ENCODE measurements at regions not wholly inside any gene's neighbourhood (a gene's known extent, or its start where the extent isn't known, plus 50 kb on each side); places are given as distances from the start of the nearest gene placed in this dataset.
"Not testable (repeated sequence)": the region's sequence is repeated elsewhere in the genome, so short reads cannot be mapped to it uniquely, and the experiment has no call there.

DNA sequence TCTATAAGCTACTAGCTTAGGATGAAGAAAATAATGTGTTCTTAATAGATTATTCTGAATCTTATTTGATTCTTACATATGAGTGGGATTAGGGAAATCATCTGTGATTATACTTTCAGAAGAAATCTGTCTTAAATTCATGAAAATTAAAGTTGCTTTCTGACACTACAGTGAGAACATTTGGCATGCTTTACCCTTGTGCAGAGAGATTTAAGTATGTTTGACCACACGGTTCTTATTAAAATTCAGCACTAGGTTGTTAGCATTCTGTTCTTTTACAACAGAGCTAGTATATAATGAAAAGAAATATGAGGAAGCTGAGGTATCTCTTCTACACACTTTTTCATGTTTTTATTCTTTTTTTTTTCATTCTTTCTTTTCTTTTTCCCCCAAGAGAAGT, 2723.9 kb downstream of the PCDH9 start:
- no peaks in the 10 kb centered on the region for H3K4me1 Mint-ChIP-seq
- CTCF ChIA-PET: no interaction called here
- no peaks in the 10 kb centered on the region for H3K36me3 Mint-ChIP-seq
- no peak overlapping the region for H3K4me3 Mint-ChIP-seq
- no peak for DNase-seq
- H3K9me3 Mint-ChIP-seq: peaks cover 9% of the 10 kb centered on the region
- H3K27ac Mint-ChIP-seq: no peak overlapping the region
- no peaks in the 10 kb centered on the region for H3K27me3 Mint-ChIP-seq

DNA sequence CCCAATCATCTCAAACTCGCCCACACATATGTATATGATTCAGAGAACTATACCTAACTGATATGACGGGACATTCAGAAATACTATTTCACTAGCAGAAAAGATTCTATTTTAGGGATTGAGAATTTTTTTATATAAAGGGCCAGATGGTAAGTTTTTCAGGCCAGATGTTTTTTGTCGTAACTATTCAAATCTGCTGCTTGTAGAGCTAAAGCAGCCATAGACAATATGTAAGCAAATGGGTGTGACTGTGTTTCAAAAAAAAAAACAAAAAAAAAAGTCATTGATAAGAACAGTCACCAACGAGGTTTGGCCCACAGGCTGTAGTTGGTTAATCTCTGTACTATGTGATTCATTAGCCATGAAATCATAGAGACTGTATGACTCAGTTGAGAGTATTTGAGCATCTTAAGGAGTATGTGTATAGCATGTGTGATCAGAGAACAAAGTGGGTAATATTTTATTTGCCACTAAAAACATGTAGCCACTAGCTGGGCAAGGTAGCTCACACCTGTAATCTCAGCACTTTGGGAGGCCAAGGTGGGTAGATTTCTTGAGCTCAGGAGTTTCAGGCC, 2724.7 kb downstream of the PCDH9 start:
- Mint-ChIP-seq H3K36me3 (no peaks in the 10 kb centered on the region), H3K27ac (no peak overlapping the region), H3K27me3 (no peaks in the 10 kb centered on the region), H3K4me1 (no peaks in the 10 kb centered on the region), H3K4me3 (no peak overlapping the region), H3K9me3 (peaks cover 9% of the 10 kb centered on the region)
- CTCF ChIA-PET: no interaction called here
- DNase-seq: no peak

DNA sequence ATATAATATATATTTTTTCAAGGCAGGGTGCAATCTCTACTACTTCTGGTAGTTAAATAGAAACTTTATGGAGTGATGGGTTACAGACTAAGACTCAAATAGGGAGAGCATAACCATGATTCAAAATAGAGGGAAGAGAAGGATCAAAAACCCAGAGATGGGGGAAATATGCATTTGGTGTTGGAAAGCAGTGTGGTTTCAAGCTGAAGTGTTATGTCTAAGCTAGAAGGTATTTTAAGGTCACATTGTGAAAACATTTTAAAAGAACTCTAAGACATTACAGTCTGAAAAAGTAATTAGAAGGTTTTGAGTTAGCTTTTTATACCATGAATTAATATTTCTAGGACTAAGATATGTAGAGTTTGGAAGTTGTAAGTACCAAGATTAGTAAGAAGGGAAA, 2741.4 kb downstream of the PCDH9 start:
- DNase-seq: no peak
- Mint-ChIP-seq H3K27ac (no peak overlapping the region), H3K9me3 (peaks cover 4% of the 10 kb centered on the region), H3K4me3 (no peak overlapping the region), H3K4me1 (no peaks in the 10 kb centered on the region), H3K36me3 (no peaks in the 10 kb centered on the region), H3K27me3 (no peaks in the 10 kb centered on the region)
- CTCF ChIA-PET: no interaction called here

DNA sequence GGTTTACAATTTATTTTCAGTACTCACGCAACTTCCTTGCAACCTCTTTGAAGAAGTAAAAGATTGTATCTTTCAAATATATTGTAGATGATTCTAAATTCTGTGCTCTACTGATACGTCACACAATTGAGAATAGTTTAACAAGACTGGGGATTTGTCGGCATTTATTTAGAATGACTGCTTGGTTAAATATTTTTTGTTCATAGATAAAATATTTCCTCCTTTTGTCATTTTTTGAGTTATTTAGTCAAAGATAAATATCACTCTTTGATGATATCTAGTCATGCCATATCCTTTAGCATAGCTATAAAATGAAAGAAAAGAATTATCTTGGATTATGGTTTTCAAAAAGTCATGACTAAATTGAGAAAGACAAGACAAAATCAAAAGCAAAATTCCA, 2747.8 kb downstream of the PCDH9 start:
- no peak overlapping the region for H3K4me3 Mint-ChIP-seq
- H3K27me3 Mint-ChIP-seq: no peaks in the 10 kb centered on the region
- no peak overlapping the region for H3K27ac Mint-ChIP-seq
- DNase-seq: no peak
- H3K4me1 Mint-ChIP-seq: no peaks in the 10 kb centered on the region
- no peaks in the 10 kb centered on the region for H3K36me3 Mint-ChIP-seq
- H3K9me3 Mint-ChIP-seq: peaks cover 5% of the 10 kb centered on the region
- CTCF ChIA-PET: no interaction called here

DNA sequence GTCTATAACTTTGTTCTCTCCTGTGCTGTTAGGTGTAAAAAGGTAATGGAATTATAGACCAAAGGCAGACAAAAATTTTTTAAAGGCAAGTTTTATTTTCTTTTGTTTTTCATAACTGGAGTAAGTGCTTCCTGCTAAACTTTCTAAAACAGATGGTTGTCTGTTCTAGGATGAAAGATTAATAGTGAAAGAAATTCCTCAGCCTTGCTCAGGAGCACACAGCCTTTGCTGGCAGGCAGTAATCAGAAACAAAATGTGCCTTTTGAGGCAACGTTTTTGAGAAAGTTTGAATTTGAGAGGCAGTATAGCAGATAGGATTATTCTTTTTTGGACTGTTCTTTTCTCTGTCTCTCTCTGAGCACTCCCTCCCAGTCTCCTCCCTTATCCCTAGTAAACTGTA, 2749.5 kb downstream of the PCDH9 start:
- DNase-seq: no peak
- H3K4me1 Mint-ChIP-seq: no peaks in the 10 kb centered on the region
- H3K27me3 Mint-ChIP-seq: no peaks in the 10 kb centered on the region
- no peak overlapping the region for H3K4me3 Mint-ChIP-seq
- no peak overlapping the region for H3K27ac Mint-ChIP-seq
- peaks cover 9% of the 10 kb centered on the region for H3K9me3 Mint-ChIP-seq
- CTCF ChIA-PET: no interaction called here
- no peaks in the 10 kb centered on the region for H3K36me3 Mint-ChIP-seq

DNA sequence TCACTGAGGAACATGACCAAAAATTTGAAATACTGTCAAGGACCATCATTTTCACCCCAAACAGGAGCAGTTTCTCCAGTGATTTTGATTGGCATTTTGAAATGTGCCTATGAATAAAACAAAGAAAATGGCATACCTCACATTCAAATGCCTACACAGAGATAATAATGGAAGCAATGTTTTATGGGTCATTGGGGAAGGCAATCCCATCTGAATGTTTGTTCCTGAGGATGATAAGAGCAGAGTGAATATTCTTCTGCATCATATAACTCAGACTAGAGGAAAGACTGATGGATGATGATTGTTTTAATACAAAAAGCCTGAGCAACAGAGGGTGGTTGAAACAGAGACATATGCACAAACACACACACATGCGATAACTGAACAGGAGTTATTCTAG, 2749.9 kb downstream of the PCDH9 start:
- Mint-ChIP-seq H3K4me1 (no peaks in the 10 kb centered on the region), H3K4me3 (no peak overlapping the region), H3K9me3 (peaks cover 9% of the 10 kb centered on the region), H3K36me3 (no peaks in the 10 kb centered on the region), H3K27ac (no peak overlapping the region), H3K27me3 (no peaks in the 10 kb centered on the region)
- CTCF ChIA-PET: no interaction called here
- DNase-seq: no peak

DNA sequence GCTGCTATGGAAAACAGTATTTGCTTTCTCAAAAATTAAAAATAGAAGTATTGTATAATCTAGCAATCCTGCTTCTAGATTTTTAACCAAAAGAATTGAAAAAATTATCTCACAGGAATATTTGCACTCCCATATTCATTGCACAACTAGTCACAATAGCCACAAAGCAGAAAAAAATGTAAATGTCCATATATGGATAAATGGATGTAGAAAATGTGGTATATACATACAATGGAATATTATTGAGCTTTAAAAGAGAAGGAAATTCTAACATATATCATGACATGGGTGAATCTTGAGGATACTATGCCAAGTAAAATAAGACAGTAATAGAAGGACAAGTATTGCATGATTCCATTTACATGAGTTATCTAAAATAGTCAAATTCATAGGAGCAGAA, 2753.0 kb downstream of the PCDH9 start:
- no peaks in the 10 kb centered on the region for H3K27me3 Mint-ChIP-seq
- H3K4me3 Mint-ChIP-seq: no peak overlapping the region
- no peaks in the 10 kb centered on the region for H3K4me1 Mint-ChIP-seq
- H3K27ac Mint-ChIP-seq: no peak overlapping the region
- CTCF ChIA-PET: no interaction called here
- DNase-seq: no peak
- peaks cover 9% of the 10 kb centered on the region for H3K9me3 Mint-ChIP-seq
- no peaks in the 10 kb centered on the region for H3K36me3 Mint-ChIP-seq

DNA sequence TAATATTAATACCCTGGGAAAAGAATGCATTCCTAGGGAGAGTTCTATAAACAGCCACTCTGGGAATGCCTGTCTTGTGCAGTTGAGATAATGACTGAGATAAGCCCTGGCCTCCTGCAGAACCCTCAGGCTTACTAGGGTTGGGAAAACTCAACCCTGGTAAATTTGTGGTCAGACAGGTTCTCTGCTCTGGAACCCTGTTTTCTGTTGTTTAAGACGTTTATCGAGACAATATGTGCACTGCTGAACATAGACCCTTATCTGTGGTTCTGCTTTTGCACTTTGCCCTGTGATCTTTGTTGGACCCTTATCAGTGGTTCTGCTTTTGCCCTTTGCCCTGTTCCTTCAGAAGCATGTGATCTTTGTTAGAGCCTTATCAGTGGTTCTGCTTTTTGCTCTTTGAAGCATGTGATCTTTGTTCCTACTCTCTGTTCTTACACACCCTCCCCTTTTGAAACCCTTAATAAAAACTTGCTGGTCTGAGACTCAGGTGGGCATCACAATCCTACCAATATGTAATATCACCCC, 2754.0 kb downstream of the PCDH9 start:
- H3K27me3 Mint-ChIP-seq, CTCF ChIA-PET: not testable (repeated sequence)

DNA sequence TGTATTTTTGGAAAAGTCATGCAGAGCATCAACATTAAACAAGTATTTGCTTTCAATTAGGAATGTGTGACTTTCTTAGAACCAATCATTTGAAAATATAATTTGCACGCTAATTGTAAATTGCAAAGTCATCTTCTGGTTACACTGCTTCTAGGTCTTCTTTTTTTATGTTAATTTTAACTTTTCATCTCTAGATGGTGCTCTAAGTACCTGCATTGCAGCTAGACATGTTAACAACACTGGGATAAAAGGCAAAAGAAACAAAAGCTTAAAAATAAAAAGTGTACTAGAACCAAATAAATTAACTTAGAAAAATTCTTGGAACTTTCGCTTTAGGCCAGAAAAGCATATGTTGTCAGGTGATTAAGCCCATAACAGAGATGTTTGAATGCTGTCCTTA, 2758.2 kb downstream of the PCDH9 start:
- no peaks in the 10 kb centered on the region for H3K36me3 Mint-ChIP-seq
- H3K4me1 Mint-ChIP-seq: no peaks in the 10 kb centered on the region
- no peak overlapping the region for H3K4me3 Mint-ChIP-seq
- no peak overlapping the region for H3K27ac Mint-ChIP-seq
- peaks cover 4% of the 10 kb centered on the region for H3K9me3 Mint-ChIP-seq
- DNase-seq: no peak
- CTCF ChIA-PET: no interaction called here
- H3K27me3 Mint-ChIP-seq: no peaks in the 10 kb centered on the region

More for the DNA sequence above, 2754.0 kb downstream of the PCDH9 start:
- H3K36me3 Mint-ChIP-seq, H3K27ac Mint-ChIP-seq, H3K4me1 Mint-ChIP-seq, DNase-seq, H3K4me3 Mint-ChIP-seq, H3K9me3 Mint-ChIP-seq: not testable (repeated sequence)

DNA sequence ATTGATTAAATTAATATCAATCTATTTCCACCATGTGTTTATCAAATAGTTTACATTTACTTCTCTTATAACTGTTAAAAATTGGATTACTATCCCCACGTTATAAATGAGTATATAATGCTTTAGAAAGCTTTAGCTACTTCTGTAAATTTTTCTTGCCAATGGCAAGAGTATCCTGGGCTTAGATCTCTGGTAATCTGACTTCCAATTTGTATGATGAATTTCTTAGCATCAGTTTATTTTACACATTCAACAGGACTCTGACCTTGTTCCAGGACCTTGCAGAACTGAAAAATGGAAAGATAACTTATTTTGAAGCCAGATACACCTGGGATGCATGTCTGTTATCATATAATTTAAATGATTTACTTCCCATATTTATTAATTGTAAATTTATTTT, 2759.4 kb downstream of the PCDH9 start:
- no peaks in the 10 kb centered on the region for H3K27me3 Mint-ChIP-seq
- CTCF ChIA-PET: no interaction called here

DNA sequence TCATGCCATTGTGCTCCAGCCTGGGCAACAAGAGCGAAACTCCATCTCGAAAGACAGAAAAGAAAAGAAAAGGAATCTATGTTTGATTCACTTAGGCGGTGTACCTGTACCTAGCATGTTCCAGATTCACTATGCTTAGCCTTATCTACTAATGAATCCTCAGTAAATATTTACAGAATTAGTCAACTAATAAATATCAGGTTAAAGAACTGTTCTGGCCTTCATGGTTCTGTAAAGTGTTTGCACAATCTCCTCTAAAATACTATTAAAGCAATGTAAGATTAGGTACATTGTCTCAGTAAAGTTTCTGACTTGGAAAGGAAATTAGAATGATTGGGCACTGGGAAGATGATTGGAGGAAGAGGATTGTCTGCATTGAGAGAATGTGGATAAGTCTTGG, 2770.4 kb downstream of the PCDH9 start:
- Mint-ChIP-seq H3K27ac (no peak overlapping the region), H3K4me1 (no peaks in the 10 kb centered on the region), H3K36me3 (no peaks in the 10 kb centered on the region), H3K27me3 (no peaks in the 10 kb centered on the region), H3K9me3 (no peaks in the 10 kb centered on the region), H3K4me3 (no peak overlapping the region)
- DNase-seq: no peak
- CTCF ChIA-PET: no interaction called here

More for the DNA sequence above, 2759.4 kb downstream of the PCDH9 start:
- no peaks in the 10 kb centered on the region for H3K36me3 Mint-ChIP-seq
- no peak for DNase-seq
- H3K4me1 Mint-ChIP-seq: no peaks in the 10 kb centered on the region
- H3K9me3 Mint-ChIP-seq: no peaks in the 10 kb centered on the region
- H3K27ac Mint-ChIP-seq: no peak overlapping the region
- no peak overlapping the region for H3K4me3 Mint-ChIP-seq

DNA sequence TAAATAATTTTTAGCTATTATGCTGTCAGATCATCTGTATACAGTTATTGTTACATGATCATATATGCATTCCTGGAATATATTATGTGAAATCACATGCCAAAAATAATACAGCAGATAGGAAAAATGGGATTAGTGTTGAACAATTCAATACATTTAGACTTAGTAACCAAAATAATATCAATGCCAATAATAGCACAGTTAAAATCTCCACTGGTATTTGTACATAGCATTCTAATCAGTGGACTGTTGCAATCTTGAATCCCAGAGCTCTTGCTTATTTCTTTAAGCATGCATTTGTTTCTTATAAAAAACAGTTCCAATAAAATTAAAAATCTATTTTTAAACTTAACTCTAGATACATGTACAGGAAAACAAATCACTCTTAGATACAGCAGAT, 2772.2 kb downstream of the PCDH9 start:
- no peak overlapping the region for H3K4me3 Mint-ChIP-seq
- H3K27me3 Mint-ChIP-seq: no peaks in the 10 kb centered on the region
- CTCF ChIA-PET: no interaction called here
- no peaks in the 10 kb centered on the region for H3K9me3 Mint-ChIP-seq
- no peaks in the 10 kb centered on the region for H3K36me3 Mint-ChIP-seq
- no peak for DNase-seq
- H3K27ac Mint-ChIP-seq: no peak overlapping the region
- no peaks in the 10 kb centered on the region for H3K4me1 Mint-ChIP-seq

DNA sequence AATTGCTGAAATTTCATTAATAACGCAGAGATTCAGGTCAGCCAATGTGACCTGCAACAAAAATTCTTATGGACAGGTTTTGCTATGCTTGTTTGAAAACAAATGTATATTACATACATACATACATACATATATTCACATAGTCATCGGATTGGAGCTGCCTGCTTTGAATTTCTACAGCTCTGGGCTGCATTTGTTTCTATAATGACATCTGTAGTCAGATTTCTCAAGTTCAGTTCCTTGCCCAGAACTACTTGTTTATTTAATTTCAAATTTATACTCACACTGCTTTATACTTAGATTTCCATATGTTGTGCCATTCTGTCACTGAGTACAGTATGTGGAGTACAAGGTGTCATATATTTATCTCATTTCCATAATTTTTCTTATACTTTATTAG, 2775.0 kb downstream of the PCDH9 start:
- H3K27me3 Mint-ChIP-seq: no peaks in the 10 kb centered on the region
- no peaks in the 10 kb centered on the region for H3K36me3 Mint-ChIP-seq
- H3K27ac Mint-ChIP-seq: no peak overlapping the region
- H3K4me1 Mint-ChIP-seq: no peaks in the 10 kb centered on the region
- DNase-seq: no peak
- no peak overlapping the region for H3K4me3 Mint-ChIP-seq
- no peaks in the 10 kb centered on the region for H3K9me3 Mint-ChIP-seq
- CTCF ChIA-PET: no interaction called here

DNA sequence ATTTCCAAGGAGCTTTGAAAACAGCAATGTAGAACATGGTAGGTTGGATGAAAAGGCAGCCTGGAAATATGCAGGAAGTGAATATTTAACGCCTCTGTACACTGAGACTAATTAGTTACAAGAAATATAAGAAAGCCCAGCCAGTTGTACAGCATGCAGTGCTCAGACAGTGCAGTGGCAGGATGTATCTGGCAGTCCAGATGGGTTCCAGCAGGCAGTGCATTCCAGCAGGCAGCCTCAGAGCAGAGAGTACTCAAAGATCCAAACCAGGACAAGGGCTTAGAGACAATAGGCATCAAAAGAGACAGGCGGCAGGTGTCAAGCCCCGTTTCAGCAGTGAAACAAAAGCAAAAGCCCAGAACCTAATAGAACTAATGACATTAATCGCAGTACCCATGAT, 2776.3 kb downstream of the PCDH9 start:
- H3K4me3 Mint-ChIP-seq: no peak overlapping the region
- H3K27me3 Mint-ChIP-seq: no peaks in the 10 kb centered on the region
- CTCF ChIA-PET: no interaction called here
- H3K27ac Mint-ChIP-seq: no peak overlapping the region
- no peaks in the 10 kb centered on the region for H3K4me1 Mint-ChIP-seq
- DNase-seq: no peak
- H3K36me3 Mint-ChIP-seq: no peaks in the 10 kb centered on the region
- H3K9me3 Mint-ChIP-seq: no peaks in the 10 kb centered on the region

DNA sequence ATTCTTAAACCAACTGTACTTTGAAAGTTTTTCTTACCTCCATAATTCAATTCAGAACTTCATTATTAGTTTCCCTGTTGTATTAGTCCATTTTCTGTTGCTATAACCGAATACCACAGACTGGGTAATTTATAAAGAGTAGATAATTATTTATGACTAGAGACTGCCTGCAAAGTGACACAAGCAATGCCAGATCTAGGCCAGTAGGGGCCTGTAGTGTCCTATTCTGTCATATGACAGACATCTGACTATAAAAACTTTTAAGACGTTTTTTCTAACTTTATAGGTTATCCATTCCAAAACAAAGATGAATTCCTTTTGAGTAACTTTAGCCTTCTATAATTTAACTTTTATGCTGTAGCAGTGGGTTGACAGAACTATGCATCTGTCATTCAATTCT, 2783.8 kb downstream of the PCDH9 start:
- H3K27me3 Mint-ChIP-seq: no peaks in the 10 kb centered on the region
- no peak overlapping the region for H3K4me3 Mint-ChIP-seq
- no peak for DNase-seq
- no peak overlapping the region for H3K27ac Mint-ChIP-seq
- no peaks in the 10 kb centered on the region for H3K4me1 Mint-ChIP-seq
- CTCF ChIA-PET: no interaction called here
- H3K9me3 Mint-ChIP-seq: no peaks in the 10 kb centered on the region
- no peaks in the 10 kb centered on the region for H3K36me3 Mint-ChIP-seq

DNA sequence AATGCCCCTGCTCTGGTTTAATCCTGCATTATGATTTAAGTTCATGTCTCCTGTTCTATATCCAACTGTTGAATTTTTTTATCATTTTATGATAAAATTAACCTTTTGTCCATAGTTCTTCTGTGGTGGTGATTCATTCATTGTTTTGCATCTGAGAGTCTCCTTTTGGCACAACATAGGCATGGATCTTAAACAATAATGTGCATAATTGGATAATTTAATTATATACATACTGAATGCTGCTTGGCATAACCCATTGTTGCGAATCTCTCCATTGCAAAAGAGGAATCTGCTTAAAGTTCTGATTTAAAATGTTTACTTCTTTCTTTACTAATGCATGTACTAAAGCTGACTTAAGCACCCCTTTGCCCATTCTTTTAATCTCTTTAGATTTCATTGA, 2788.4 kb downstream of the PCDH9 start:
- Mint-ChIP-seq H3K27ac (no peak overlapping the region), H3K4me3 (no peak overlapping the region), H3K4me1 (no peaks in the 10 kb centered on the region), H3K36me3 (no peaks in the 10 kb centered on the region), H3K27me3 (no peaks in the 10 kb centered on the region), H3K9me3 (no peaks in the 10 kb centered on the region)
- CTCF ChIA-PET: no interaction called here
- DNase-seq: no peak

Data from activated naive CD4-positive, alpha-beta T cell treated with anti-CD3 and anti-CD28 coated beads, Interleukin-2, amount 10 ng/mL, durations not matched to agents 7 days and 5 days (primary cell).